ENCODE measurements at regions not wholly inside any gene's neighbourhood (a gene's known extent, or its start where the extent isn't known, plus 50 kb on each side); places are given as distances from the start of the nearest gene placed in this dataset.

GRCh38 chr1:14102180-14102579 is 402.2 kb downstream of the PRDM2 start:
- no peaks in the 10 kb centered on the region for H3K27me3 ChIP-seq
- H3K27ac ChIP-seq: no peak overlapping the region
- TF ChIP-seq CTCF (IDR thresholded peaks at IDR 0.05) (no peak), POLR2A (IDR thresholded peaks at IDR 0.05) (no peak)
- no peak for DNase-seq
- no peaks in the 10 kb centered on the region for H3K9me3 ChIP-seq (replicated peaks in 1 of 3)
- 82 to 89% (median 85%) methylated on average over 9 of the region's 9 CpGs for WGBS, 4 donors
- no peaks in the 10 kb centered on the region for H3K4me1 ChIP-seq (replicated peaks in 1 of 2)
- intact Hi-C loops (cut with DNase I): no loop called here
- H3K36me3 ChIP-seq (replicated peaks in 1 of 2): no peaks in the 10 kb centered on the region
- no peak overlapping the region for H3K4me3 ChIP-seq

- DNase-seq: no peak
- intact Hi-C loops (cut with DNase I): no loop called here
- Histone ChIP-seq H3K36me3 (replicated peaks in 1 of 2) (no peaks in the 10 kb centered on the region), H3K27me3 (no peaks in the 10 kb centered on the region), H3K4me1 (replicated peaks in 1 of 2) (no peaks in the 10 kb centered on the region), H3K4me3 (no peak overlapping the region), H3K9me3 (replicated peaks in 1 of 3) (no peaks in the 10 kb centered on the region), H3K27ac (no peak overlapping the region)
- no peak for TF ChIP-seq POLR2A (IDR thresholded peaks at IDR 0.05)
- TF ChIP-seq CTCF (IDR thresholded peaks at IDR 0.05): no peak
- WGBS, 4 donors: 76 to 89% (median 82%) methylated on average over 7 of the region's 7 CpGs
Measured at GRCh38 chr1:14103878-14104430, 404.0 kb downstream of the PRDM2 start.

- no peak for TF ChIP-seq POLR2A (IDR thresholded peaks at IDR 0.05)
- TF ChIP-seq CTCF (IDR thresholded peaks at IDR 0.05): no peak
- H3K27me3 ChIP-seq: no peaks in the 10 kb centered on the region
- H3K9me3 ChIP-seq (replicated peaks in 1 of 3): no peaks in the 10 kb centered on the region
- 68 to 88% (median 81%) methylated on average over 2 of the region's 2 CpGs for WGBS, 4 donors
- no peaks in the 10 kb centered on the region for H3K36me3 ChIP-seq (replicated peaks in 1 of 2)
- intact Hi-C loops (cut with DNase I): no loop called here
- H3K27ac ChIP-seq: no peak overlapping the region
- H3K4me3 ChIP-seq: no peak overlapping the region
- no peaks in the 10 kb centered on the region for H3K4me1 ChIP-seq (replicated peaks in 1 of 2)
- no peak for DNase-seq
Measured at GRCh38 chr1:14106126-14106525, 406.1 kb downstream of the PRDM2 start.

- H3K27me3 ChIP-seq: no peaks in the 10 kb centered on the region
- H3K4me1 ChIP-seq (replicated peaks in 1 of 2): no peaks in the 10 kb centered on the region
- H3K27ac ChIP-seq: no peak overlapping the region
- no peaks in the 10 kb centered on the region for H3K36me3 ChIP-seq (replicated peaks in 1 of 2)
- no peaks in the 10 kb centered on the region for H3K9me3 ChIP-seq (replicated peaks in 1 of 3)
- TF ChIP-seq POLR2A (IDR thresholded peaks at IDR 0.05) (no peak), CTCF (IDR thresholded peaks at IDR 0.05) (no peak)
- H3K4me3 ChIP-seq: no peak overlapping the region
- intact Hi-C loops (cut with DNase I): no loop called here
- DNase-seq: no peak
- WGBS, 4 donors: 65 to 78% (median 70%) methylated on average over 4 of the region's 4 CpGs
Measured at GRCh38 chr1:14106679-14107313, 406.8 kb downstream of the PRDM2 start.
